ENCODE measurements at regions not wholly inside any gene's neighbourhood (a gene's known extent, or its start where the extent isn't known, plus 50 kb on each side); places are given as distances from the start of the nearest gene placed in this dataset.

- CTCF ChIA-PET = no interaction called here
- no peak overlapping the region for H3K4me3 ChIP-seq (ENCODE audit: low read depth, low read length)
- no peak overlapping the region for H3K27ac ChIP-seq (ENCODE audit: low read depth, low read length)
- POLR2A ChIA-PET = interaction anchor here (0.7 kb wide), 1 partner anchor 12 kb away, joined by 4 read pairs; no protein-coding TSS in a partner anchor
- H3K9me3 ChIP-seq (ENCODE audit: control insufficient read depth, insufficient read depth, low read length) = no peaks in the 10 kb centered on the region
- TF ChIP-seq CTCF (IDR thresholded peaks at IDR 0.05; ENCODE audit: low read depth, low read length) = no peak
- no peaks in the 10 kb centered on the region for H3K27me3 ChIP-seq (ENCODE audit: control insufficient read depth, insufficient read depth, low read length)
- DNase-seq (ENCODE audit: low read depth, low spot score) = no peak
Observed at GRCh38 chr5:103909391-103909790, 346.8 kb upstream of the NUDT12 start.

GRCh38 chr5:103908336-103909080, 345.9 kb upstream of the NUDT12 start:
- Histone ChIP-seq H3K27ac (ENCODE audit: low read depth, low read length) (no peak overlapping the region), H3K27me3 (ENCODE audit: control insufficient read depth, insufficient read depth, low read length) (no peaks in the 10 kb centered on the region), H3K4me3 (ENCODE audit: low read depth, low read length) (no peak overlapping the region), H3K9me3 (ENCODE audit: control insufficient read depth, insufficient read depth, low read length) (no peaks in the 10 kb centered on the region)
- TF ChIP-seq CTCF (IDR thresholded peaks at IDR 0.05; ENCODE audit: low read depth, low read length) = no peak
- CTCF ChIA-PET = no interaction called here
- DNase-seq (ENCODE audit: low read depth, low spot score) = no peak
- POLR2A ChIA-PET = no interaction called here

- DNase-seq (ENCODE audit: low read depth, low spot score) = no peak
- no peak overlapping the region for H3K27ac ChIP-seq (ENCODE audit: low read depth, low read length)
- TF ChIP-seq CTCF (IDR thresholded peaks at IDR 0.05; ENCODE audit: low read depth, low read length) = no peak
- no peaks in the 10 kb centered on the region for H3K9me3 ChIP-seq (ENCODE audit: control insufficient read depth, insufficient read depth, low read length)
- ChIA-PET CTCF (no interaction called here), POLR2A (no interaction called here)
- no peak overlapping the region for H3K4me3 ChIP-seq (ENCODE audit: low read depth, low read length)
- H3K27me3 ChIP-seq (ENCODE audit: control insufficient read depth, insufficient read depth, low read length) = no peaks in the 10 kb centered on the region
Observed at GRCh38 chr5:103907001-103907400, 344.4 kb upstream of the NUDT12 start.

- CTCF ChIA-PET = no interaction called here
- POLR2A ChIA-PET = no interaction called here
- Histone ChIP-seq H3K9me3 (ENCODE audit: control insufficient read depth, insufficient read depth, low read length) (no peaks in the 10 kb centered on the region), H3K27me3 (ENCODE audit: control insufficient read depth, insufficient read depth, low read length) (no peaks in the 10 kb centered on the region), H3K27ac (ENCODE audit: low read depth, low read length) (no peak overlapping the region), H3K4me3 (ENCODE audit: low read depth, low read length) (no peak overlapping the region)
- no peak for TF ChIP-seq CTCF (IDR thresholded peaks at IDR 0.05; ENCODE audit: low read depth, low read length)
- DNase-seq (ENCODE audit: low read depth, low spot score) = no peak
Observed at GRCh38 chr5:103904651-103905050, 342.1 kb upstream of the NUDT12 start.

- POLR2A ChIA-PET = no interaction called here
- CTCF ChIA-PET = interaction anchor here (0.6 kb wide), 1 partner anchor 664 kb away, joined by 3 read pairs; no protein-coding TSS in a partner anchor
- Histone ChIP-seq H3K27me3 (ENCODE audit: control insufficient read depth, insufficient read depth, low read length) (no peaks in the 10 kb centered on the region), H3K4me3 (ENCODE audit: low read depth, low read length) (no peak overlapping the region), H3K9me3 (ENCODE audit: control insufficient read depth, insufficient read depth, low read length) (no peaks in the 10 kb centered on the region), H3K27ac (ENCODE audit: low read depth, low read length) (no peak overlapping the region)
- no peak for TF ChIP-seq CTCF (IDR thresholded peaks at IDR 0.05; ENCODE audit: low read depth, low read length)
- DNase-seq (ENCODE audit: low read depth, low spot score) = no peak
Observed at GRCh38 chr5:103902893-103903292, 340.3 kb upstream of the NUDT12 start.
